ENCODE measurements at regions not wholly inside any gene's neighbourhood (a gene's known extent, or its start where the extent isn't known, plus 50 kb on each side); places are given as distances from the start of the nearest gene placed in this dataset.

- Mint-ChIP-seq H3K4me3 (ENCODE audit: unreplicated experiment) (no peak overlapping the region), H3K27me3 (ENCODE audit: low read depth) (no peaks in the 10 kb centered on the region), H3K4me1 (ENCODE audit: low read depth) (peaks cover 19% of the 10 kb centered on the region), H3K27ac (ENCODE audit: unreplicated experiment) (no peak overlapping the region), H3K9me3 (ENCODE audit: low read depth) (no peaks in the 10 kb centered on the region), H3K36me3 (ENCODE audit: low read depth) (no peaks in the 10 kb centered on the region)
- no peak for TF ChIP-seq CTCF (IDR thresholded peaks at IDR 0.05)
- no peak for DNase-seq (ENCODE audit: low spot score)
These were observed 371.9 kb upstream of the TBL1XR1 start for GRCh38 chr3:177569193-177569592.

GRCh38 chr3:177569875-177570657, 372.8 kb upstream of the TBL1XR1 start:
- no peak for TF ChIP-seq CTCF (IDR thresholded peaks at IDR 0.05)
- Mint-ChIP-seq H3K27me3 (ENCODE audit: low read depth) (no peaks in the 10 kb centered on the region), H3K9me3 (ENCODE audit: low read depth) (no peaks in the 10 kb centered on the region), H3K4me1 (ENCODE audit: low read depth) (peaks cover 28% of the 10 kb centered on the region), H3K4me3 (ENCODE audit: unreplicated experiment) (no peak overlapping the region), H3K27ac (ENCODE audit: unreplicated experiment) (no peak overlapping the region), H3K36me3 (ENCODE audit: low read depth) (no peaks in the 10 kb centered on the region)
- DNase-seq (ENCODE audit: low spot score) = no peak

- H3K27ac Mint-ChIP-seq (ENCODE audit: unreplicated experiment) = no peak overlapping the region
These were observed 374.1 kb upstream of the TBL1XR1 start for GRCh38 chr3:177571271-177571943.

GRCh38 chr3:177571944-177572315, 374.6 kb upstream of the TBL1XR1 start:
- H3K9me3 Mint-ChIP-seq (ENCODE audit: low read depth) = no peaks in the 10 kb centered on the region

More at GRCh38 chr3:177571271-177571943, 374.1 kb upstream of the TBL1XR1 start:
- Mint-ChIP-seq H3K4me3 (ENCODE audit: unreplicated experiment) (no peak overlapping the region), H3K9me3 (ENCODE audit: low read depth) (no peaks in the 10 kb centered on the region), H3K36me3 (ENCODE audit: low read depth) (no peaks in the 10 kb centered on the region), H3K27me3 (ENCODE audit: low read depth) (no peaks in the 10 kb centered on the region), H3K4me1 (ENCODE audit: low read depth) (peaks cover 32% of the 10 kb centered on the region)
- DNase-seq (ENCODE audit: low spot score) = no peak
- TF ChIP-seq CTCF (IDR thresholded peaks at IDR 0.05) = no peak

More at GRCh38 chr3:177571944-177572315, 374.6 kb upstream of the TBL1XR1 start:
- Mint-ChIP-seq H3K4me1 (ENCODE audit: low read depth) (peaks cover 37% of the 10 kb centered on the region), H3K27ac (ENCODE audit: unreplicated experiment) (peak overlapping the region; percentile 32), H3K4me3 (ENCODE audit: unreplicated experiment) (no peak overlapping the region), H3K27me3 (ENCODE audit: low read depth) (no peaks in the 10 kb centered on the region), H3K36me3 (ENCODE audit: low read depth) (no peaks in the 10 kb centered on the region)
- no peak for TF ChIP-seq CTCF (IDR thresholded peaks at IDR 0.05)
- no peak for DNase-seq (ENCODE audit: low spot score)

All from chondrocyte (in vitro differentiated cells).